Activated B cell treated with CpG ODN at 0.5 μM for 24 hours (primary cell): ENCODE measurements at regions not wholly inside any gene's neighbourhood (a gene's known extent, or its start where the extent isn't known, plus 50 kb on each side); places are given as distances from the start of the nearest gene placed in this dataset.

Experiments
- ATAC-seq: fragments of 200-7000 bp; cut with Tn5 transposase; one replicate; pipeline ENCODE4 v1.10.0; 2021; ENCODE audit warnings: low read depth, mild to moderate bottlenecking, moderate library complexity
- CTCF ChIA-PET: fragments of 350-600 bp; sonication (Branson Sonifier 250); formaldehyde crosslinking; loops from one replicate; lab custom pipeline; 2021; ENCODE audit warnings: antibody characterized with exemption; lab: Charles Lee
- POLR2A ChIA-PET: fragments of 350-600 bp; sonication (Branson Sonifier 250); formaldehyde crosslinking; loops from one replicate; lab custom pipeline; 2021; ENCODE audit warnings: antibody characterized with exemption; lab: Charles Lee
- DNase-seq: peaks from one replicate; pipeline ENCODE4 v3.0.0; 2022
- H3K27ac Mint-ChIP-seq: one replicate; pipeline ENCODE4 v1.8.0; 2020; ENCODE audit warnings: mixed read lengths
- H3K27me3 Mint-ChIP-seq: one replicate; pipeline ENCODE4 v1.8.0; 2021; ENCODE audit warnings: mixed read lengths
- H3K36me3 Mint-ChIP-seq: one replicate; pipeline ENCODE4 v1.8.0; 2021; ENCODE audit warnings: low read depth, mixed read lengths
- H3K4me1 Mint-ChIP-seq: one replicate; pipeline ENCODE4 v1.8.0; 2021; ENCODE audit warnings: mixed read lengths
- H3K4me3 Mint-ChIP-seq: one replicate; pipeline ENCODE4 v1.8.0; 2020; ENCODE audit warnings: mild to moderate bottlenecking, mixed read lengths
- H3K9me3 Mint-ChIP-seq: one replicate; pipeline ENCODE4 v1.8.0; 2020; ENCODE audit warnings: mixed read lengths
- intact Hi-C: fragments of 100-400 bp; cut with micrococcal nuclease; formaldehyde crosslinking; loops from one replicate; pipeline ENCODE4 v1.15.1; 2024
- TF ChIP-seq, protein P1 (sequence below): fragments of 200-600 bp; IDR thresholded peaks from one replicate; pipeline ENCODE4 v1.8.0; 2022; ENCODE audit warnings: antibody characterized with exemption, mild to moderate bottlenecking

DNA sequence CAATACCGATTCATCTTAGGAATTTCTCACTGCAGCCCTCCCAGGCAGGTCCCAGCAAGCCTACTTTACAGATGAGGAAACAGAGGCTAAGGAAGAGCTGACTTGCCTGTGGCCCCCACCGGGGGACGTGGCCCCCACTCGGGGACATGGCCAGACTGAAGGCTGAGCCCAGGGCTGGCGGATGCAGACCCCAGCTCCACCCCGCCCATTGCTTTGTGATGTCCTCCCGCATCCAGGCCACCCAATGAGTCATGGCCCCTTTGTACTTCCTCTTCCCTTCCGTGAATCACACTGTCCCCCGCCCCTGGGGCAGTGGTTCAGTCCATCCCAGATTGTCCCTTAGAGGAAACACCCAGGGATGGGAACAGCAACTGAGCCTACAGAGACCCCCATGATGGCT lies 116.0 kb upstream of the ANO1 start:
- POLR2A ChIA-PET: no interaction called here
- no peak for ATAC-seq
- intact Hi-C loops: no loop called here
- no peaks in the 10 kb centered on the region for H3K4me1 Mint-ChIP-seq
- peaks cover 2% of the 10 kb centered on the region for H3K9me3 Mint-ChIP-seq
- H3K27me3 Mint-ChIP-seq: peaks cover 19% of the 10 kb centered on the region
- TF ChIP-seq, protein P1, sequence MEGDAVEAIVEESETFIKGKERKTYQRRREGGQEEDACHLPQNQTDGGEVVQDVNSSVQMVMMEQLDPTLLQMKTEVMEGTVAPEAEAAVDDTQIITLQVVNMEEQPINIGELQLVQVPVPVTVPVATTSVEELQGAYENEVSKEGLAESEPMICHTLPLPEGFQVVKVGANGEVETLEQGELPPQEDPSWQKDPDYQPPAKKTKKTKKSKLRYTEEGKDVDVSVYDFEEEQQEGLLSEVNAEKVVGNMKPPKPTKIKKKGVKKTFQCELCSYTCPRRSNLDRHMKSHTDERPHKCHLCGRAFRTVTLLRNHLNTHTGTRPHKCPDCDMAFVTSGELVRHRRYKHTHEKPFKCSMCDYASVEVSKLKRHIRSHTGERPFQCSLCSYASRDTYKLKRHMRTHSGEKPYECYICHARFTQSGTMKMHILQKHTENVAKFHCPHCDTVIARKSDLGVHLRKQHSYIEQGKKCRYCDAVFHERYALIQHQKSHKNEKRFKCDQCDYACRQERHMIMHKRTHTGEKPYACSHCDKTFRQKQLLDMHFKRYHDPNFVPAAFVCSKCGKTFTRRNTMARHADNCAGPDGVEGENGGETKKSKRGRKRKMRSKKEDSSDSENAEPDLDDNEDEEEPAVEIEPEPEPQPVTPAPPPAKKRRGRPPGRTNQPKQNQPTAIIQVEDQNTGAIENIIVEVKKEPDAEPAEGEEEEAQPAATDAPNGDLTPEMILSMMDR: no peak
- no peak overlapping the region for H3K27ac Mint-ChIP-seq
- H3K4me3 Mint-ChIP-seq: no peak overlapping the region
- CTCF ChIA-PET: no interaction called here
- no peaks in the 10 kb centered on the region for H3K36me3 Mint-ChIP-seq
- DNase-seq: no peak

DNA sequence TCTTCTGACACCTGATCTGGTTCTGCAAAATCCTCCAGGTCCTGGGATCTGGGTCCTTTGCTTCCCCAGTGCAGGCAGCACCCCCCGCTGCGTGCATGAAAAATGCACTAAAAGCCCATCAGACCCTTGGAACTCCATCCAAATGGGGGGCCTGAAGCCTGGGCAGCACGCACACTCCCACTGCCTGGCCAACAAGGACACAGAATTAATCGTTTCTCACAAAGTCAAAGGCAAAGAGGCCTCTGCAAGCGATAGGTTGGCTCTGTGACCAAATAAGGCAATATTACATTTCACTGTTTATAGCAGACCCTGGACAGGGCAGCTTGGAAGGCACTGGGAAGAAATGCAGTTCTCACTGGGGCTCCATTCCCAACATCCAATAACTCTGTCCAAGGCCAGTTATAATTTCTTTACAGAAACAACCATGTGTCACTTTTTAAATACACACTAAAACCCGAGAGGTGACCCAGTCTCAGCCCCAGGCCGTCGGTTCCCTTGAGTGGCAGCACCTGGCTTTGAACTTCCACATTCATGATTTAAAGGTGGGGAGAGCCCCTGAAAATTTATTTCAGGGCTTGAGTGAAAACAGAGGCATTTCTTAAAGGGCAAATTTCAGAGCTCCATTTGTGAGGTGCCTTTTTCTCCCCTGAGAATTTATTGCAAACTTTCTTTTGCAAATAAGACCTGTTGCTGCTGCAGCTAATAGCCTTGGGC lies 114.4 kb upstream of the ANO1 start:
- Mint-ChIP-seq H3K4me1 (no peaks in the 10 kb centered on the region), H3K27me3 (peaks cover 13% of the 10 kb centered on the region), H3K36me3 (no peaks in the 10 kb centered on the region), H3K4me3 (no peak overlapping the region), H3K9me3 (peaks cover 2% of the 10 kb centered on the region), H3K27ac (no peak overlapping the region)
- intact Hi-C loops: no loop called here
- TF ChIP-seq, protein P1: no peak
- ATAC-seq (no peak), DNase-seq (no peak)
- CTCF ChIA-PET: no interaction called here
- POLR2A ChIA-PET: no interaction called here

DNA sequence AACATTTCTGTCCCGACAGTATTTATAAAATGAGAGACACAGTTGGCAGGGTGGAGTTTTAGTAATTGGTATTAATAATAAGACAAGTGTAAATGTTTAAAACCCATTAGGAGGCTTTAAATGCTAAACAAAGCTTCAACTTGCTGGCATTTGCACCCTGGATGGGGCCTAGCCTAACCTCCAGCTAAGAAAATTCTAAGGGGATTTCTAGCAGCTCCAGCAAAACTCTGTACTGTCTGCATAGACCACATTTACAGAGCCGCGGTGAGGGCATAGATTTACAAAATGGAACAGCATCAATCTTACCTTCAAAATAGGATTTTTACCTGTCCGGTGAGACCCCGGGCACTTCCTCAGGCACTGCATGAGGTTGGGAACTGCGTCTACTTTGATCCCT lies 113.9 kb upstream of the ANO1 start:
- POLR2A ChIA-PET: no interaction called here
- no peak for ATAC-seq
- peaks cover 14% of the 10 kb centered on the region for H3K27me3 Mint-ChIP-seq
- no peak for DNase-seq
- H3K36me3 Mint-ChIP-seq: no peaks in the 10 kb centered on the region
- peaks cover 2% of the 10 kb centered on the region for H3K9me3 Mint-ChIP-seq
- intact Hi-C loops: no loop called here
- TF ChIP-seq, protein P1: no peak
- H3K4me1 Mint-ChIP-seq: no peaks in the 10 kb centered on the region
- no peak overlapping the region for H3K4me3 Mint-ChIP-seq
- no peak overlapping the region for H3K27ac Mint-ChIP-seq
- CTCF ChIA-PET: no interaction called here

DNA sequence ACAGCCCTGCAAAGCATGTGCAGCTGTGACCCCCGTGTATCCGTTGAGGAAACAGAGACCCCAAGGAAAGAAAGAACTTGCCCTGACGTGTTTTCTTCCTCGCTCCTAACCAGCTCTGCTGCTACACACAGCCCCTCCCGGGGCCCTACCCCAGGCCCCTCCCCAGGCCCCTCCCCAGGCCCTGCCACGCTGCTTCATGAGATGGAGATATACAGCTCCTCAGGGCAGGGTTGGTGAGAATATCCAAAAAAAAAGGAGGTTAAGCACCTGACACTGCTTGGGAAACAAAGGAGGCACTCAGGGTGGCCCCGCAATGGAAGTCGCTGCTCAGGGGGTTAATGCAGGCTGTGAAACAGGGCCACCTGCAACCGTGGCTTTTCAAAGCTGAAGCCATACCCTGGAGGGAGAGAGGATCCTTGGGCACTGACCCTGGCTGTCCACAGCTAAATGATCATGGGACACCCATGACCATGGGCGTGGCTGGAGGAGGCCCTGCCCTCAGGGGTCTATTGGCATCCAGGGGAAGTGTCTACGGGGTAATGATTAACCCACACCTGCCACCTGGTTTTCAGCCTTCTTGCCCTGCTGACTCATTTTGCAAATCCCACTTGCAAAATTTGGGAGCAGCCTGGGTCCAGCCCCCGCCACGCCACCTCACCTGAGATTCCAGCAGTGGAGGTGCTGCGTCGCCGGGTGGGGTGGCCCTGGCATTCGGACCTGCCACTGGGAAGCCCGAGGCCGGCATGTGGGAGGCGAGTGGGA lies 112.1 kb upstream of the ANO1 start:
- Mint-ChIP-seq H3K36me3 (no peaks in the 10 kb centered on the region), H3K27ac (no peak overlapping the region), H3K4me1 (peaks cover 10% of the 10 kb centered on the region), H3K4me3 (no peak overlapping the region), H3K27me3 (peaks cover 11% of the 10 kb centered on the region), H3K9me3 (peaks cover 2% of the 10 kb centered on the region)
- CTCF ChIA-PET: no interaction called here
- ATAC-seq: no peak
- DNase-seq: no peak
- intact Hi-C loops: no loop called here
- POLR2A ChIA-PET: no interaction called here
- TF ChIP-seq, protein P1: no peak

DNA sequence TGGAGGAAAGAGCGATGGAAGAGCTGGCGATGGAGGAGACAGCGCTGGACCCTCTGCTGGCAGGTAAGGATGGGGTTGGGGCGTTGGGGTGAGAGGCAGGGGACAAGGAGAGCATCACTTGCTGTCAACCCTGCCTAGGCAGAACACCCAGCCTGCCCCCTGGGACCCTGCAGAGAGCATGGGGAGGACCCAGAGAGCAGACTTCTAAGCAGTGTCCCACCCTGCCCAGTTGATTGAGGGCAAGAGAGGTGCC lies 111.6 kb upstream of the ANO1 start:
- H3K4me3 Mint-ChIP-seq: no peak overlapping the region
- H3K36me3 Mint-ChIP-seq: no peaks in the 10 kb centered on the region
- ATAC-seq (no peak), DNase-seq (no peak)
- TF ChIP-seq, protein P1: no peak
- POLR2A ChIA-PET: no interaction called here
- peaks cover 10% of the 10 kb centered on the region for H3K27me3 Mint-ChIP-seq
- no peak overlapping the region for H3K27ac Mint-ChIP-seq
- CTCF ChIA-PET: no interaction called here
- intact Hi-C loops: no loop called here
- H3K4me1 Mint-ChIP-seq: peaks cover 11% of the 10 kb centered on the region
- peaks cover 2% of the 10 kb centered on the region for H3K9me3 Mint-ChIP-seq
